Kidney (tissue), 13 donors: ENCODE measurements at regions not wholly inside any gene's neighbourhood (a gene's known extent, or its start where the extent isn't known, plus 50 kb on each side); places are given as distances from the start of the nearest gene placed in this dataset.

Experiments used
- DNase-seq, 5 donors: peaks; one replicate each; pipeline ENCODE4 v3.0.0-alpha.2; 2013 to 2020
- FAIRE-seq: peaks from 2 replicates; lab custom pipeline; 2012; peaks lifted over from hg19 to GRCh38; lab: Jason Lieb, UNC
- H3K27ac ChIP-seq, 2 donors: one replicate each; pipeline ENCODE4 v1.7.0; 2013; ENCODE audit warnings: low read depth in 2 of 2, low read length in 2 of 2, inconsistent platforms in 1 of 2
- H3K27me3 ChIP-seq: one replicate; pipeline ENCODE4 v1.7.1; 2013; ENCODE audit warnings: low read length, inconsistent platforms; ENCODE audit not compliant: control insufficient read depth, insufficient read depth
- H3K36me3 ChIP-seq, 3 donors: one replicate each; pipeline versions ENCODE4 v1.7.0 to v1.7.1; 2013; ENCODE audit warnings: low read length in 3 of 3, control low read depth in 1 of 3, inconsistent platforms in 1 of 3; ENCODE audit not compliant: insufficient read depth in 3 of 3, control insufficient read depth in 2 of 3
- H3K4me1 ChIP-seq, 3 donors: one replicate each; pipeline versions ENCODE4 v1.7.0 to v1.7.1; 2013; ENCODE audit warnings: low read length in 3 of 3, inconsistent platforms in 1 of 3, low read depth in 1 of 3; ENCODE audit not compliant: control insufficient read depth in 2 of 3, insufficient read depth in 2 of 3
- H3K4me3 ChIP-seq, 3 donors: one replicate each; pipeline versions ENCODE4 v1.7.0 to v1.8.1; 2013; ENCODE audit warnings: low read length in 3 of 3, control low read depth in 1 of 3, inconsistent platforms in 1 of 3
- H3K9ac ChIP-seq, 3 donors: one replicate each; pipeline versions ENCODE4 v1.7.0 to v1.7.1; 2013; ENCODE audit warnings: low read length in 3 of 3, control low read depth in 1 of 3, inconsistent platforms in 1 of 3
- H3K9me3 ChIP-seq, 3 donors: one replicate each; pipeline versions ENCODE4 v1.7.0 to v1.7.1; 2013; ENCODE audit warnings: low read length in 3 of 3, control low read depth in 1 of 3, inconsistent platforms in 1 of 3; ENCODE audit not compliant: control insufficient read depth in 2 of 3, insufficient read depth in 1 of 3
- CTCF ChIP-seq: IDR thresholded peaks from 3 replicates; pipeline ENCODE4 v1.5.1; 2012; ENCODE audit warnings: mild to moderate bottlenecking, moderate library complexity, borderline replicate concordance; ENCODE audit not compliant: insufficient read depth; ENCODE audit errors: extremely low read depth
- intact Hi-C: fragments of 100-400 bp; cut with DNase I; formaldehyde crosslinking; loops from one replicate; pipeline ENCODE4 v1.11.1; 2022
- donor health status: control.
- donor health status: control.
- donor health status: control.
- donor health status: control.
- donor health status: control.
- donor health status: DM: yes; HTN: yes; CAD: no.
- donor health status: Normal renal cell carcinoma (clear cell type).

GRCh38 chr1:66439031-66439740 lies 94.8 kb upstream of the SGIP1 start:
- H3K4me1 ChIP-seq: no peaks in the 10 kb centered on the region
- FAIRE-seq (no peak), DNase-seq (no peak)
- no peaks in the 10 kb centered on the region for H3K36me3 ChIP-seq
- no peaks in the 10 kb centered on the region for H3K9me3 ChIP-seq
- no peaks in the 10 kb centered on the region for H3K27me3 ChIP-seq
- intact Hi-C loops: no loop called here
- no peak overlapping the region for H3K27ac ChIP-seq
- H3K4me3 ChIP-seq: no peak overlapping the region
- H3K9ac ChIP-seq: no peak overlapping the region
- TF ChIP-seq CTCF: no peak

DNA sequence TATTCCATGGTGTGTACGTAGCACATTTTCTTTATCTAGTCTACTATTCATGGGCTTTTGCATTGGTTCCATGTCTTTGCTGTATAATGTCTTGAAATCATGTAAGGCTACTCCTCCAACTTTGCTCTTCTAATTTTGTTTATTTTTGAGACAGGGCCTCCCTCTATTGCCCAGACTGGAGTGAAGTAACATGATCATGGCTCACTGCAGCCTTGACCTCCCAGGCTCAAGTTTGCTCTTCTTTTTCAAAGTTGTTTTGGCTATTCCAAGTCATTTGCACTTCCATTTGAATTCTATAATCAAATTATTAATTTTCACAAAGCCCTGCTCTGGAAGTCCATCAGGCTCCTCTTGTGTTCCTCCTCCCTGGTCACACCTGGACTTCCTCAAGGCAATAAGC lies 90.2 kb upstream of the SGIP1 start:
- FAIRE-seq (no peak), DNase-seq (no peak)
- Histone ChIP-seq H3K27me3 (no peaks in the 10 kb centered on the region), H3K4me1 (no peaks in the 10 kb centered on the region), H3K4me3 (no peak overlapping the region), H3K9me3 (no peaks in the 10 kb centered on the region), H3K27ac (no peak overlapping the region), H3K36me3 (no peaks in the 10 kb centered on the region), H3K9ac (no peak overlapping the region)
- intact Hi-C loops: no loop called here
- TF ChIP-seq CTCF: no peak

- Histone ChIP-seq H3K4me3 (no peak overlapping the region), H3K4me1 (no peaks in the 10 kb centered on the region), H3K9me3 (no peaks in the 10 kb centered on the region), H3K9ac (no peak overlapping the region), H3K27ac (no peak overlapping the region), H3K27me3 (no peaks in the 10 kb centered on the region), H3K36me3 (no peaks in the 10 kb centered on the region)
- intact Hi-C loops: loop anchor here (5.0 kb wide), 2 partner anchors 192 to 487 kb away; no protein-coding TSS in a partner anchor
- no peak for TF ChIP-seq CTCF
- DNase-seq: no peak
- no peak for FAIRE-seq
Observed at GRCh38 chr1:66444438-66445265, 89.3 kb upstream of the SGIP1 start.
